Pancreas (tissue), 10 donors: ENCODE measurements at regions not wholly inside any gene's neighbourhood (a gene's known extent, or its start where the extent isn't known, plus 50 kb on each side); places are given as distances from the start of the nearest gene placed in this dataset.

Experiments
- ATAC-seq, 4 donors: fragments of 200-7000 bp; cut with Tn5 transposase; one replicate each; pipeline versions ENCODE4 v1.8.0 to v1.9.1; 2020; ENCODE audit warnings: mild to moderate bottlenecking in 4 of 4, moderate library complexity in 4 of 4
- DNase-seq, 6 donors: peaks; one replicate each; pipeline ENCODE4 v3.0.0-alpha.2; 2020
- FAIRE-seq: peaks from 2 replicates; lab custom pipeline; 2012; peaks lifted over from hg19 to GRCh38; lab: Jason Lieb, UNC
- H3K27ac ChIP-seq, 4 donors: fragments of 200-600 bp; sonication (generic); 1 replicate in 3 of 4; 2 replicates in 1 of 4; pipeline versions ENCODE4 v1.5.0 to v1.8.0; 2020
- H3K27me3 ChIP-seq, 4 donors: fragments of 200-600 bp; one replicate each; pipeline ENCODE4 v1.8.0; 2021
- H3K36me3 ChIP-seq, 3 donors: fragments of 200-600 bp; sonication (generic) in 1 of 3; one replicate each; pipeline versions ENCODE4 v1.5.0 to v1.8.0; 2020 to 2021
- H3K4me1 ChIP-seq, 3 donors: fragments of 200-600 bp; one replicate each; pipeline ENCODE4 v1.8.0; 2021
- H3K4me3 ChIP-seq, 4 donors: fragments of 200-600 bp; sonication (generic) in 2 of 4; one replicate each; pipeline versions ENCODE4 v1.5.0 to v1.8.0; 2020 to 2021
- H3K9me3 ChIP-seq, 4 donors: fragments of 200-600 bp; one replicate each; pipeline ENCODE4 v1.8.0; 2021
- WGBS, 2 donors: extraction: QIAGEN DNeasy Blood & Tissue Kit; methylation state at CpG; one replicate each; pipeline ENCODE4 v1.1.7; 2013; 5-methylcytosine and 5-hydroxymethylcytosine counted together
- intact Hi-C, 3 donors: fragments of 100-400 bp; cut with DNase I; formaldehyde crosslinking; loops; one replicate each; pipeline versions ENCODE4 v1.11.1 to v1.14.2; 2022
- TF ChIP-seq, protein P1 (sequence below), 4 donors: fragments of 200-600 bp; sonication (generic) in 3 of 4; IDR thresholded peaks; one replicate each; pipeline versions ENCODE4 v1.5.0 to v1.8.0; 2021; ENCODE audit warnings: antibody characterized with exemption in 4 of 4
- donor health status: healthy with polysubstance abuse.
- donor health status: DM: no; HTN: no; CAD: no; lungs with moderate emphysema.
- donor health status: DM: no; HTN: no; CAD: no.
- donor health status: control.
- donor health status: control.
- donor health status: Bipolar disorder and iron deficiency.
- donor health status: DM: yes; HTN: yes; CAD: no.
- donor health status: DM: no; HTN: no; CAD: no.
- donor health status: DM: no; HTN: no; CAD: no.
- donor health status: DM: yes; HTN: yes; CAD: no.

DNA sequence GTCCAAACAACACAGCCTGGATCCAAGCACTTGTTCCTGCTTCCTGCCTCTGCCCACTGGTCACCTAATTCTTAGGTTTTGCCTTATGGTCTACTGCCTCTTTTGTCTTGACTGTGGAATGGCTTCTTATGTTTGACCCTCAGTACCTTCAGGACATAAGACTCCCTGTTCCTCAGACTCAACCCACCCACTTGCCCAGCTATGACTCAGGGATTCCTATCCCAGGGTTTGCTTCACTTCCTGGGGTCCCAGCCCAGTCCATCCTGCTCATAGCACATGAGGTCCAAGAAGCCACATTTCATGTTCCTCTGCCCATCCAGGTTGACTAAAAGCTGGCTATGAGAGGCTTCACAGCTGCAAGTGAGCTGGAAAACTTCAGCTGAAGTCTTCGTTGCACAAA is 320.9 kb upstream of the CDH5 start:
- Histone ChIP-seq H3K27me3 (no peaks in the 10 kb centered on the region), H3K36me3 (no peaks in the 10 kb centered on the region), H3K9me3 (no peaks in the 10 kb centered on the region), H3K4me3 (no peak overlapping the region), H3K4me1 (no peaks in the 10 kb centered on the region), H3K27ac (no peak overlapping the region)
- intact Hi-C loops, result no loop called here
- ATAC-seq (no peak), DNase-seq (no peak), FAIRE-seq (no peak)
- 48 to 75% methylated on average over 1 of the region's 1 CpG for WGBS, 2 donors
- TF ChIP-seq, protein P1, sequence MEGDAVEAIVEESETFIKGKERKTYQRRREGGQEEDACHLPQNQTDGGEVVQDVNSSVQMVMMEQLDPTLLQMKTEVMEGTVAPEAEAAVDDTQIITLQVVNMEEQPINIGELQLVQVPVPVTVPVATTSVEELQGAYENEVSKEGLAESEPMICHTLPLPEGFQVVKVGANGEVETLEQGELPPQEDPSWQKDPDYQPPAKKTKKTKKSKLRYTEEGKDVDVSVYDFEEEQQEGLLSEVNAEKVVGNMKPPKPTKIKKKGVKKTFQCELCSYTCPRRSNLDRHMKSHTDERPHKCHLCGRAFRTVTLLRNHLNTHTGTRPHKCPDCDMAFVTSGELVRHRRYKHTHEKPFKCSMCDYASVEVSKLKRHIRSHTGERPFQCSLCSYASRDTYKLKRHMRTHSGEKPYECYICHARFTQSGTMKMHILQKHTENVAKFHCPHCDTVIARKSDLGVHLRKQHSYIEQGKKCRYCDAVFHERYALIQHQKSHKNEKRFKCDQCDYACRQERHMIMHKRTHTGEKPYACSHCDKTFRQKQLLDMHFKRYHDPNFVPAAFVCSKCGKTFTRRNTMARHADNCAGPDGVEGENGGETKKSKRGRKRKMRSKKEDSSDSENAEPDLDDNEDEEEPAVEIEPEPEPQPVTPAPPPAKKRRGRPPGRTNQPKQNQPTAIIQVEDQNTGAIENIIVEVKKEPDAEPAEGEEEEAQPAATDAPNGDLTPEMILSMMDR (IDR thresholded peaks at IDR 0.05), result no peak

DNA sequence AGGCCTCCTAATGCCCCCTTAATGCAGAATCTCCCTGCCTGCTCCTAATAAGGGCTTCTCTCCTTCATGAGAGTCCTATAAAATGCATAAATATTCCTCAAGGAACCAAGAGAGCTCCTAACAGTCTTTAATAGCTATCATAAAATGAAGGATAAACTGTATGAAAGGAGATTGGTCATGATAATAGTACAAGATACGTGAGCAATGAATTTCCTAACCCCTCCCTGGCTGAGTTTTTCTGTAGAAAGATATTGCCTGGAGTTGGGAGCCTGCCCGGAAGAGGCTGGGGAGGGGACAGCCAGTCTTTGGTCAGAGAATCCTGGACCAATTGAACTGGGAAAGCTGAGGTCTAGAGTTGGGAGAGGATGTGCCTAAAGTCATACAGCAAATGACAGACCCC is 321.9 kb upstream of the CDH5 start:
- Histone ChIP-seq H3K27me3 (no peaks in the 10 kb centered on the region), H3K27ac (no peak overlapping the region), H3K36me3 (no peaks in the 10 kb centered on the region), H3K9me3 (no peaks in the 10 kb centered on the region), H3K4me1 (no peaks in the 10 kb centered on the region), H3K4me3 (no peak overlapping the region)
- FAIRE-seq, result no peak
- ATAC-seq, result no peak
- WGBS, 2 donors, result 41 to 55% methylated on average over 2 of the region's 2 CpGs
- TF ChIP-seq, protein P1 (IDR thresholded peaks at IDR 0.05), result no peak
- DNase-seq, result no peak
- intact Hi-C loops, result no loop called here

DNA sequence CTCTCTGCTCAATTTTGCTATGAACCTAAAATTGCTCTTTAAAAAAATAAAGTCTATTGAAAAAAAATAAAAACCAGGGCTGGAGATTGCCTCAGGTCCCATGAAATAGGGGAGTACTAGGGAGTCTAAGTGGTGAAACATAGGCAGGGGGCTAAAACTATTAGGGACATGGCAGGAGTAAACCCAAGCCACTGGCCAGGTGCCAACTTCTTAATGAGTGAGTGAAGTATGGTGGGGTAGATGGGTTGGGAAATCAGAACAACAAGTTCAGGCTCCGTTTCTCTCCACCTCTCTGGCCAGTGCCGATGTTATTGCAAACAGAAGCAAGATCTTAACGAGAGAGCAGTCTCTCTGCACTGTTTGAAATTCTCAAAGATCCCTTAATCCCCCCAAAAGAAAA is 322.4 kb upstream of the CDH5 start:
- Histone ChIP-seq H3K9me3 (no peaks in the 10 kb centered on the region), H3K27me3 (no peaks in the 10 kb centered on the region), H3K36me3 (no peaks in the 10 kb centered on the region), H3K4me1 (no peaks in the 10 kb centered on the region), H3K4me3 (no peak overlapping the region), H3K27ac (no peak overlapping the region)
- WGBS, 2 donors, result 46 to 47% methylated on average over 3 of the region's 3 CpGs
- ATAC-seq (no peak), DNase-seq (no peak), FAIRE-seq (no peak)
- TF ChIP-seq, protein P1 (IDR thresholded peaks at IDR 0.05), result no peak
- intact Hi-C loops, result no loop called here

DNA sequence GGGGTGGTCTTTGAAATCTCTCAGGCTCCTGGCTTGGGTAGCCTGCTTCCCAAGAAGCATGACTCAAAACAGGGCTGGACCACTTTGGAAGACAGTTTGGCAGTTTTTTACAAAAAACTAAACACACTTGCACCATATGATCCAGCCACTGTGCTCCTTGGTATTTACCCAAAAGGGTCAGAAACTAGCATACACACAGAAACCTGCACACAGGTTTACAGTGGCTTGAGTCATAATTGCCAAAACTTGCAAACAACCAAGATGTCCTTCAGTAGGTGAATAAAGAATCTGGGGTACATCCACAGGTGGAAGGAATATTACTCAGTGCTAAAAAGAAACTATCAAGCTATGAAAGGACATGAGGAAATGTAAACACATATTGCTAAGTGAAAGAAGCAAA is 323.2 kb upstream of the CDH5 start:
- no peaks in the 10 kb centered on the region for H3K9me3 ChIP-seq
- no peak overlapping the region for H3K4me3 ChIP-seq
- DNase-seq (no peak), ATAC-seq (no peak), FAIRE-seq (no peak)
- TF ChIP-seq, protein P1 (IDR thresholded peaks at IDR 0.05), result no peak
- no peaks in the 10 kb centered on the region for H3K36me3 ChIP-seq
- H3K27ac ChIP-seq, result no peak overlapping the region
- H3K27me3 ChIP-seq, result no peaks in the 10 kb centered on the region
- intact Hi-C loops, result no loop called here
- H3K4me1 ChIP-seq, result no peaks in the 10 kb centered on the region

DNA sequence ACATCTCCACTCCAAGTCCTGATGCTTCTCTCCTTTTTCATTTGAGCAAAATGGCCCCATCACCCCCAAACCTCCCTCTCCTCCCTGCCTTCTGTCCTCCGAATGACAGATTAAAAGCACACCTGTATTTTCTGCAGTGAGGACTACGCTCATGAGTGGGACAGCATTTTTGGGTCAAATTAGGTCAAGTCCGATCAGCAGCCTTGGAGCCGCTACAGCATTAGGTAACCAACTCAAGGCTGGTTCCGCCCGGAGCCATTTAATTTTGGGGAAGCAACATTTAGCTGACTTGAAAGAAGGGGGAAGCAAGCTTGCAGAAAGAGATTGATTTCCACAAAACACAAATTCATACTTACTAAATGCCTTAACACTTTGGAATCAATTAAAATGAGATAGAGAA is 324.1 kb upstream of the CDH5 start:
- H3K27ac ChIP-seq, result no peak overlapping the region
- TF ChIP-seq, protein P1 (IDR thresholded peaks at IDR 0.05), result no peak
- no peak overlapping the region for H3K4me3 ChIP-seq
- FAIRE-seq (no peak), ATAC-seq (no peak), DNase-seq (no peak)
- H3K27me3 ChIP-seq, result no peaks in the 10 kb centered on the region
- H3K9me3 ChIP-seq, result no peaks in the 10 kb centered on the region
- 60 to 65% methylated on average over 6 of the region's 6 CpGs for WGBS, 2 donors
- intact Hi-C loops, result no loop called here
- H3K4me1 ChIP-seq, result no peaks in the 10 kb centered on the region
- no peaks in the 10 kb centered on the region for H3K36me3 ChIP-seq
